Panc1 (cell line): ENCODE measurements at regions not wholly inside any gene's neighbourhood (a gene's known extent, or its start where the extent isn't known, plus 50 kb on each side); places are given as distances from the start of the nearest gene placed in this dataset.

Experiments
- ATAC-seq: fragments of 200-7000 bp; cut with Tn5 transposase; 2 replicates; pipeline ENCODE4 v1.9.1; 2020; ENCODE audit warnings: mild to moderate bottlenecking, moderate library complexity
- BruUV-seq: library from RNA; stranded (reverse); fragments of 400-500 nt; replicated peaks from 2 replicates; lab custom pipeline; 2021; lab: Mats Ljungman, UMichigan
- CTCF ChIA-PET: fragments of 300-600 bp; sonication (Branson Sonifier 250); formaldehyde crosslinking; loops from one replicate; lab custom pipeline; 2022; ENCODE audit warnings: antibody characterized with exemption; lab: Charles Lee
- POLR2A ChIA-PET: fragments of 300-600 bp; sonication (Branson Sonifier 250); formaldehyde crosslinking; loops from one replicate; lab custom pipeline; 2022; ENCODE audit warnings: antibody characterized with exemption; lab: Charles Lee
- DNase-seq: peaks from one replicate; pipeline ENCODE4 v3.0.0-alpha.2; 2010; ENCODE audit warnings: low read depth, low spot score
- H3K27ac ChIP-seq: 2 replicates; pipeline ENCODE4 v1.5.1; 2011; ENCODE audit warnings: mild to moderate bottlenecking, low read length, inconsistent platforms
- H3K27me3 ChIP-seq: fragments of 200-500 bp; sonication (Bioruptor generic); 2 replicates; pipeline ENCODE4 v1.6.0; 2014; ENCODE audit warnings: low read length, inconsistent platforms; ENCODE audit not compliant: control insufficient read depth, insufficient read depth
- H3K36me3 ChIP-seq: fragments of 200-500 bp; sonication (Bioruptor generic); 2 replicates; pipeline ENCODE4 v1.5.1; 2014; ENCODE audit warnings: inconsistent platforms, mild to moderate bottlenecking, low read length, moderate library complexity; ENCODE audit not compliant: control insufficient read depth, insufficient read depth
- H3K4me1 ChIP-seq: 2 replicates; pipeline ENCODE4 v1.5.1; 2011; ENCODE audit warnings: inconsistent platforms, mild to moderate bottlenecking, low read length, moderate library complexity; ENCODE audit not compliant: control insufficient read depth, insufficient read depth
- H3K4me3 ChIP-seq, 2 experiments: 2 replicates each; pipeline ENCODE4 v1.5.1; 2011 to 2012; ENCODE audit warnings: low read depth in 2 of 2, low read length in 2 of 2, mild to moderate bottlenecking in 2 of 2, inconsistent platforms in 1 of 2, moderate library complexity in 1 of 2
- H3K9me3 ChIP-seq: fragments of 200-500 bp; sonication (Bioruptor generic); 2 replicates; pipeline ENCODE4 v1.5.1; 2014; ENCODE audit warnings: low read depth, mild to moderate bottlenecking, inconsistent platforms, low read length, moderate library complexity; ENCODE audit not compliant: control insufficient read depth, insufficient read depth
- CTCF ChIP-seq: fragments of 450-650 bp; IDR thresholded peaks from 2 replicates; pipeline ENCODE4 v1.5.1; 2017; ENCODE audit warnings: mild to moderate bottlenecking
- POLR2AphosphoS5 ChIP-seq: IDR thresholded peaks from 2 replicates; pipeline ENCODE4 v1.6.1; 2012; ENCODE audit warnings: mild to moderate bottlenecking, low read depth, low read length, moderate library complexity
- REST ChIP-seq, 2 experiments: IDR thresholded peaks; 2 replicates each; pipeline ENCODE4 v1.6.1; 2011 to 2012; ENCODE audit warnings: low read depth in 2 of 2, control low read depth in 1 of 2, low read length in 1 of 2, mild to moderate bottlenecking in 1 of 2, moderate library complexity in 1 of 2; ENCODE audit not compliant: insufficient read depth in 1 of 2
- SIN3A ChIP-seq: IDR thresholded peaks from 2 replicates; pipeline ENCODE4 v1.6.1; 2012; ENCODE audit warnings: low read depth, mild to moderate bottlenecking, low read length, moderate library complexity, borderline replicate concordance; ENCODE audit not compliant: insufficient read depth
- TCF7L2 ChIP-seq: IDR thresholded peaks from 2 replicates; pipeline ENCODE4 v1.6.1; 2011; ENCODE audit warnings: mild to moderate bottlenecking, low read depth, low read length, inconsistent platforms
- in situ Hi-C: cut with HindIII; loops from 2 replicates; pipeline ENCODE4 v1.10.0; 2016; ENCODE audit warnings: low sequenced_read_pairs, low pct_unique_long_range_greater_than_20kb
- intact Hi-C: fragments of 100-400 bp; cut with micrococcal nuclease; formaldehyde crosslinking; loops from one replicate; pipeline ENCODE4 v1.10.0; 2022; ENCODE audit not compliant: unreplicated experiment

DNA sequence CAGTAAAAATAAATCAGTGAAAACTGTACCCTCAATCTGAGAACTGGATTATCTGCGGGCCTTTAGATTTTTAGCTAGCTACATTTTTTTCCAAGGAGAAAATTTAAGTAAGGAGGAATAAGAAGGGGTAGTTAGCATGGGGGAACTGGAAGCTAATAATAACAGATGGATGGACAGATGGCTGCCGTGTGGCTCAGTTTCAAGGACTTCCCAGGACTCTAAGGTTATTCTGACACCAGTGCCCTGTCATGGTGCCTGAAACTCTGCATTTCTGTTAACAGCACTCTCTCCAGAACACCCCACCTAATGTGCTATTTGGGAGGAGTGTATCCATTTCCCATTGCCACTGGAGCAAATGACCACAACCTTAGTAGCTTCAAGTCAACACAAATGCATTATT lies 75.7 kb upstream of the PDE1C start:
- ATAC-seq (no peak), DNase-seq (no peak)
- Histone ChIP-seq H3K4me3 (no peak overlapping the region), H3K27me3 (no peaks in the 10 kb centered on the region), H3K4me1 (no peaks in the 10 kb centered on the region), H3K27ac (no peak overlapping the region), H3K36me3 (no peaks in the 10 kb centered on the region), H3K9me3 (peaks cover 6% of the 10 kb centered on the region; the same call in 1 of the 2 replicates)
- in situ Hi-C loops (no loop called here), intact Hi-C loops (no loop called here)
- POLR2A ChIA-PET, result no interaction called here
- no TSS peak for BruUV-seq
- CTCF ChIA-PET, result no interaction called here
- TF ChIP-seq REST (IDR thresholded peaks at IDR 0.05; ENCODE audit: insufficient read depth in 1 of 2, low read depth in 2 of 2, low read length in 1 of 2) (no peak), POLR2AphosphoS5 (no peak), TCF7L2 (no peak), SIN3A (no peak), CTCF (no peak)

DNA sequence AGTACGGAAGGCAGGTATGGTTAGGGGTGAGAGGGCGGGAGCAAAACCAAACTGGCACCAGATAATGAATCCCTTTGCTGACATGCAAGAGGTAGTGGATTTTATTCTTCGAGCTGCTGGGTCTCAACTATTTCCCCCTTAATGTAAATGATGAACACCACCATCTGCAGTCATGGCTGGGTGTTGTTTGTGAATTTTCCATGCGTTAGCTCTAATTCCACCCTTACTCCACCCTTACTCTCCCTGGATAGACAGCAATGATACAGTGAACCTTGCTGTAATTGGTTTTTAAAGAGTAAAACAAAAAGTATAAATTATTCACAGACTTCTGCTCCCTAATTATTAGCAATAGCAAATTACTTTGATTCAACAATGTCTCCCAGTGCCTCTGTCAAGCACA lies 74.5 kb upstream of the PDE1C start:
- no peak overlapping the region for H3K27ac ChIP-seq
- DNase-seq, result no peak
- intact Hi-C loops (no loop called here), in situ Hi-C loops (no loop called here)
- no peaks in the 10 kb centered on the region for H3K36me3 ChIP-seq
- no peak for ATAC-seq
- peaks cover 6% of the 10 kb centered on the region; the same call in 1 of the 2 replicates for H3K9me3 ChIP-seq
- BruUV-seq, result no TSS peak
- POLR2A ChIA-PET, result no interaction called here
- CTCF ChIA-PET, result no interaction called here
- no peak for TF ChIP-seq REST (IDR thresholded peaks at IDR 0.05; ENCODE audit: insufficient read depth in 1 of 2, low read depth in 2 of 2, low read length in 1 of 2)
- H3K27me3 ChIP-seq, result no peaks in the 10 kb centered on the region
- no peaks in the 10 kb centered on the region for H3K4me1 ChIP-seq
- no peak overlapping the region for H3K4me3 ChIP-seq
